AG04449 (cell line): ENCODE measurements at regions not wholly inside any gene's neighbourhood (a gene's known extent, or its start where the extent isn't known, plus 50 kb on each side); places are given as distances from the start of the nearest gene placed in this dataset.
"Not testable (repeated sequence)": the region's sequence is repeated elsewhere in the genome, so short reads cannot be mapped to it uniquely, and the experiment has no call there.

ENCODE experiments used
- CTCF ChIA-PET: fragments of 350-600 bp; formaldehyde crosslinking; extraction: SDS; loops from one replicate; lab custom pipeline; 2021; ENCODE audit warnings: antibody characterized with exemption; lab: Yijun Ruan, JAX
- POLR2A ChIA-PET: fragments of 400-600, 350-600 bp; formaldehyde crosslinking; extraction: SDS; loops from one replicate; lab custom pipeline; 2020; ENCODE audit warnings: antibody characterized with exemption, inconsistent platforms; lab: Yijun Ruan, JAX
- DNase-seq: peaks from one replicate; pipeline ENCODE4 v3.0.0-alpha.2; 2010; ENCODE audit warnings: low read depth, low spot score
- H3K4me3 ChIP-seq: 2 replicates; pipeline ENCODE4 v1.5.1; 2011; ENCODE audit warnings: low read depth, mild to moderate bottlenecking, control low read depth, low read length
- TF ChIP-seq, protein P1 (sequence below): IDR thresholded peaks from one replicate; pipeline ENCODE4 v1.5.1; 2011; ENCODE audit warnings: mild to moderate bottlenecking, moderate library complexity, low read length, control low read depth, inconsistent platforms; ENCODE audit not compliant: insufficient read depth; ENCODE audit errors: missing control alignments

DNA sequence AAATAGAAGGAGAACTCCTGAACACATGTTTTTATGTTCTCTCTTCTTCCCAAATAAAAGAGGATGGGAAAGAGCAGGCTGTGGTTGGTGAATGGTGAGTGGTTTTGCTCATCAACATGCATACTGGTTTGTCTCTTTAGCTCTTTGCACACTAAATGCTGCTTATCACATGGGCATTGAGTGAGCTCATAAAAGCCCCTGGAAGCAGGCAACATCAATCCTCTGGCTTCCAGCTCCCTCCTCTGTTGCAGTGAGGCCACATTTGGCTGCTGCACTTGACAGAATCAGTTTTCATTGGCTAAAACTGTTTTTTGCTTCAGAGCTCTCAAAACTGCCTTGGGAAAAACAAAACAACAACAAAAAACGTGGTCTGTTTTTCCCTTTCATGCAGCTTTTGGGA, 1308.2 kb upstream of the NRXN1 start:
- DNase-seq: no peak
- TF ChIP-seq, protein P1, sequence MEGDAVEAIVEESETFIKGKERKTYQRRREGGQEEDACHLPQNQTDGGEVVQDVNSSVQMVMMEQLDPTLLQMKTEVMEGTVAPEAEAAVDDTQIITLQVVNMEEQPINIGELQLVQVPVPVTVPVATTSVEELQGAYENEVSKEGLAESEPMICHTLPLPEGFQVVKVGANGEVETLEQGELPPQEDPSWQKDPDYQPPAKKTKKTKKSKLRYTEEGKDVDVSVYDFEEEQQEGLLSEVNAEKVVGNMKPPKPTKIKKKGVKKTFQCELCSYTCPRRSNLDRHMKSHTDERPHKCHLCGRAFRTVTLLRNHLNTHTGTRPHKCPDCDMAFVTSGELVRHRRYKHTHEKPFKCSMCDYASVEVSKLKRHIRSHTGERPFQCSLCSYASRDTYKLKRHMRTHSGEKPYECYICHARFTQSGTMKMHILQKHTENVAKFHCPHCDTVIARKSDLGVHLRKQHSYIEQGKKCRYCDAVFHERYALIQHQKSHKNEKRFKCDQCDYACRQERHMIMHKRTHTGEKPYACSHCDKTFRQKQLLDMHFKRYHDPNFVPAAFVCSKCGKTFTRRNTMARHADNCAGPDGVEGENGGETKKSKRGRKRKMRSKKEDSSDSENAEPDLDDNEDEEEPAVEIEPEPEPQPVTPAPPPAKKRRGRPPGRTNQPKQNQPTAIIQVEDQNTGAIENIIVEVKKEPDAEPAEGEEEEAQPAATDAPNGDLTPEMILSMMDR: no peak
- H3K4me3 ChIP-seq: no peak overlapping the region
- ChIA-PET CTCF (no interaction called here), POLR2A (no interaction called here)

DNA sequence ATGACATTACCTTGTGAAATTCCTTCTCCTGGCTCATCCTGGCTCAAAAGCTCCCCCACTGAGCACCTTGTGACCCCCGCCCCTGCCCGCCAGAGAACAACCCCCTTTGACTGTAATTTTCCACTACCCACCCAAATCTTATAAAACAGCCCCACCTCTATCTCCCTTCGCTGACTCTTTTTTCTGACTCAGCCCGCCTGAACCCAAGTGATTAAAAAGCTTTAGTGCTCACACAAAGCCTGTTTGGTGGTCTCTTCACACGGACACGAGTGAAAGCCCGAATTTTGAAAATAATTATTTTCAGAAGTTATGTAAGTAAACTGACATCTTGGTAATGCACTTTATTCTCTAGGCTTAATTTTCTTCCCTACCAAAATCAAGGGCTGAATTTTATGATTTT, 1305.9 kb upstream of the NRXN1 start:
- CTCF ChIA-PET, H3K4me3 ChIP-seq, POLR2A ChIA-PET, DNase-seq: not testable (repeated sequence)

DNA sequence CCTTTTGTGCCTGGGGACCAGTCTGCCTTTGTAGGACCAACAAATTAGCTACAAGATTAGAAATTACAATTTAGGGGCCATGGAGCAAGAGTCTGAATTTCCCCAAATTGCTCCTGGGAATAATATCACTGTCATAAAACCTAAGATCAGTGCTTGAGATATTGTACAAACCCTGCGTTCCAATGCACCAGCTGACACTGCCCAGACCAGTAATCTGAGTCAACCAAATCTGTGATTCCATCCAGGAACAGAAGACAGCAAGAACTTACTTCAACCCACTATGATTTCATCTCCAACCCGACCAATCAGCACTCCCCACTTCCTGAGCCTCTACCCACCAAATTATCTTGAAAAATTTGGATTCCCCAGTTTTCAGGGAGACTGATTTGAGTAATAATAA, 1305.0 kb upstream of the NRXN1 start:
- ChIA-PET CTCF (no interaction called here), POLR2A (no interaction called here)
- TF ChIP-seq, protein P1: no peak
- no peak overlapping the region for H3K4me3 ChIP-seq
- DNase-seq: no peak

DNA sequence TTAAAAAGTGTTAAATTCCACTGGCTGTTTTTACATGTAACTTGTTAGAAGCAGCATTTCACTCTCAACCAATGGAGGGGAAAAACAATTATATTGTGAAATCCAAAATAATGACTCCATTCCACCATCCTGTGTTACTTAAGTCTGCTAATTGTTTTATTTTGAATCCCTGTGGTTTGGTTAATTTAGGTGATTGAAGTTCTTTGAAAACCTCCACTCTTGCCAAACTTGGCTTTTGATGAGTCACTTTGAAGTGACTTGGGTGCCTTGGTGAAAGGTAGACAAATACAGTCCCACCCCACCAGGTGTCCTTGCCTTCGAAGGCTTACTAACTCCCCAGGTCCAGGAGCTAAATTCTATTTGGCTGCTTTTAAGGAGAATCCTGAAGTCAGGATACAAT, 1303.8 kb upstream of the NRXN1 start:
- TF ChIP-seq, protein P1: no peak
- POLR2A ChIA-PET: no interaction called here
- no peak for DNase-seq
- CTCF ChIA-PET: no interaction called here
- no peak overlapping the region for H3K4me3 ChIP-seq

DNA sequence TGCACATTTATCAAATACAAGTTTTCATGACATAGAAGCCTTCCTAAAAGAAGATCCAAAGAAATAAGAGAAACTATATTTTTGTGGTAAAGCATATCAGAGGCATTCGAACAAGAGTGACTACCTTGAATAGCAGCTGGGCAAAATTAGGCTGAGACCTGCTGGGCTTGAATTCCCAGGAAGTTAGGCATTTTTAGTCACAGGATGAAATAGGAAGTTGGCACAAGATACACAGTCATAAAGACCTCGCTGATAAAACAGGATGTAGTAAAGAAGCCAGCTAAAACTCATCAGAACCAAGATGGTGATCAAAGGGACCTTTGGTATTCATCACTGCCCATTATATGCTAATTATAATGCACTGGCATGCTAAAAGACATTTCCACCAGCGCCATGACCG, 1302.3 kb upstream of the NRXN1 start:
- H3K4me3 ChIP-seq: no peak overlapping the region
- TF ChIP-seq, protein P1: no peak
- DNase-seq: no peak
- ChIA-PET POLR2A (no interaction called here), CTCF (no interaction called here)

DNA sequence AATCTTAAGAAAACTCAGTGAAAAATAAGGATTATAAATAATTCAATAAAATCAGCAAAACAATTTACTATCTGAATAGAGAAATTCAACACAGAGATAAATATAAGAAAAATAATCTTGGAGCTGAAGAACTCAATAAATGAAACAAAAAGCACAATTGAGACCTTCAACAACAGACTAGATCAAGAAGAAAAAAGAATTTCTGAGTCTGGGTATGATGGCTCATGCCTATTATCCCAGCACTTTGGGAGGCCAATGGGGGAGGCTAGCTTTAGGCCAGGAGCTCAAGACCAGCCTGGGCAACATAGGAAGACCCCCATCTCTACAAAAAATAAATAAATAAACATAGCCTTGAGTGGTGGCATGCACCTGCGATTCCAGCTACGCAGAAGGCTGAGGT, 1295.7 kb upstream of the NRXN1 start:
- CTCF ChIA-PET: no interaction called here
- H3K4me3 ChIP-seq: no peak overlapping the region
- no peak for DNase-seq
- TF ChIP-seq, protein P1: no peak
- POLR2A ChIA-PET: no interaction called here

DNA sequence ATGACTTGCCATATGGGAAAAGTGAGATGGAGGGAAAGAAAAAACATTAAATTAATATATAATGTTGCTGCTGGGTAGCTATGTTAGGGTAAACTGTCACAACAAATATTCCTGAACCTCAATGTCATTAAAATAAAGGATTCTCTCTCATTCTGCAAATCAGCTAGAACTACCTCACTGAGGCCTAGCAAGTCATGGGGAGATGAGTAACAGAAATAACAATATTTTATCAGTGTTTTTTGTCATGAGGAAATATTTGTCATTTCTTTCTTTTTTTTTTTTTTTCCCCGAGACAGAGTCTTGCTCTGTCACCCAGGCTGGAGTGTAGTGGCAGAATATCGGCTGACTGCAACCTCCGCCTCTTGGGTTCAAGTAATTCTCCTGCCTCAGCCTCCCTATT, 1282.3 kb upstream of the NRXN1 start:
- no peak overlapping the region for H3K4me3 ChIP-seq
- DNase-seq: no peak
- TF ChIP-seq, protein P1: no peak
- POLR2A ChIA-PET: no interaction called here
- CTCF ChIA-PET: no interaction called here
